Gastroesophageal sphincter (tissue), 4 donors: ENCODE measurements at regions not wholly inside any gene's neighbourhood (a gene's known extent, or its start where the extent isn't known, plus 50 kb on each side); places are given as distances from the start of the nearest gene placed in this dataset.

Source experiments
- ATAC-seq: fragments of 150-250 bp; one replicate; pipeline ENCODE4 v1.9.1; 2016; ENCODE audit warnings: mild to moderate bottlenecking, moderate library complexity
- H3K27ac ChIP-seq, 4 donors: fragments of 200-600 bp; sonication (generic) in 3 of 4; 1 replicate in 3 of 4; 2 replicates in 1 of 4; pipeline ENCODE4 v1.5.1; 2016 to 2019
- H3K27me3 ChIP-seq: fragments of 200-600 bp; sonication (generic); one replicate; pipeline ENCODE4 v1.5.1; 2019
- H3K36me3 ChIP-seq, 2 donors: fragments of 200-600 bp; sonication (generic); one replicate each; pipeline ENCODE4 v1.5.1; 2019; ENCODE audit warnings: control low read depth in 1 of 2
- H3K4me1 ChIP-seq, 3 donors: fragments of 200-600 bp; sonication (generic); 1 replicate in 2 of 3; 2 replicates in 1 of 3; pipeline ENCODE4 v1.5.1; 2016 to 2019; ENCODE audit warnings: control low read depth in 2 of 3
- H3K4me3 ChIP-seq, 2 donors: fragments of 200-600 bp; sonication (generic); one replicate each; pipeline ENCODE4 v1.5.1; 2019; ENCODE audit warnings: mild to moderate bottlenecking in 1 of 2, moderate library complexity in 1 of 2
- H3K9me3 ChIP-seq, 3 donors: fragments of 200-600 bp; sonication (generic); one replicate each; pipeline ENCODE4 v1.5.1; 2017 to 2019; ENCODE audit warnings: control low read depth in 2 of 3
- CTCF ChIP-seq, 4 experiments: fragments of 200-600 bp in 2 of 4; fragments of 450-650 bp in 2 of 4; sonication (generic) in 1 of 4; IDR thresholded peaks; one replicate each; pipeline ENCODE4 v1.5.1; 2017 to 2019; ENCODE audit warnings: antibody characterized with exemption in 4 of 4, mild to moderate bottlenecking in 2 of 4, moderate library complexity in 2 of 4
- EP300 ChIP-seq: sonication (generic); formaldehyde crosslinking; IDR thresholded peaks from one replicate; pipeline ENCODE4 v1.6.1; 2017; ENCODE audit warnings: antibody characterized with exemption, mild to moderate bottlenecking
- POLR2A ChIP-seq, 2 donors: fragments of 450-650 bp; IDR thresholded peaks; one replicate each; pipeline ENCODE4 v1.6.1; 2017; ENCODE audit warnings: antibody characterized with exemption in 2 of 2, mild to moderate bottlenecking in 2 of 2, moderate library complexity in 1 of 2
- POLR2AphosphoS5 ChIP-seq: sonication (generic); formaldehyde crosslinking; IDR thresholded peaks from one replicate; pipeline ENCODE4 v1.6.1; 2017; ENCODE audit warnings: antibody characterized with exemption
- WGBS, 2 donors: methylation state at CpG; one replicate each; pipeline ENCODE4 v1.1.5; 2018; ENCODE audit warnings: low coverage in 1 of 2; 5-methylcytosine and 5-hydroxymethylcytosine counted together

- Histone ChIP-seq H3K27ac (no peak overlapping the region), H3K9me3 (no peaks in the 10 kb centered on the region), H3K36me3 (no peaks in the 10 kb centered on the region), H3K4me1 (no peaks in the 10 kb centered on the region), H3K27me3 (no peaks in the 10 kb centered on the region), H3K4me3 (no peak overlapping the region)
- ATAC-seq = no peak
- TF ChIP-seq POLR2AphosphoS5 = no peak
- no peak for TF ChIP-seq EP300
- no peak for TF ChIP-seq POLR2A (IDR thresholded peaks at IDR 0.05)
- TF ChIP-seq CTCF (IDR thresholded peaks at IDR 0.05) = no peak
Observed at GRCh38 chr18:60746919-60747318, 374.3 kb upstream of the MC4R start.

GRCh38 chr18:60753753-60754152 is 381.2 kb upstream of the MC4R start:
- no peak for ATAC-seq
- H3K4me3 ChIP-seq = no peak overlapping the region
- no peak overlapping the region for H3K27ac ChIP-seq
- no peaks in the 10 kb centered on the region for H3K36me3 ChIP-seq
- TF ChIP-seq EP300 (no peak), POLR2AphosphoS5 (no peak), CTCF (IDR thresholded peaks at IDR 0.05) (no peak), POLR2A (IDR thresholded peaks at IDR 0.05) (no peak)
- WGBS, 2 donors = 26 to 51% methylated on average over 3 of the region's 3 CpGs
- H3K4me1 ChIP-seq = no peaks in the 10 kb centered on the region
- H3K27me3 ChIP-seq = no peaks in the 10 kb centered on the region
- H3K9me3 ChIP-seq = no peaks in the 10 kb centered on the region

DNA sequence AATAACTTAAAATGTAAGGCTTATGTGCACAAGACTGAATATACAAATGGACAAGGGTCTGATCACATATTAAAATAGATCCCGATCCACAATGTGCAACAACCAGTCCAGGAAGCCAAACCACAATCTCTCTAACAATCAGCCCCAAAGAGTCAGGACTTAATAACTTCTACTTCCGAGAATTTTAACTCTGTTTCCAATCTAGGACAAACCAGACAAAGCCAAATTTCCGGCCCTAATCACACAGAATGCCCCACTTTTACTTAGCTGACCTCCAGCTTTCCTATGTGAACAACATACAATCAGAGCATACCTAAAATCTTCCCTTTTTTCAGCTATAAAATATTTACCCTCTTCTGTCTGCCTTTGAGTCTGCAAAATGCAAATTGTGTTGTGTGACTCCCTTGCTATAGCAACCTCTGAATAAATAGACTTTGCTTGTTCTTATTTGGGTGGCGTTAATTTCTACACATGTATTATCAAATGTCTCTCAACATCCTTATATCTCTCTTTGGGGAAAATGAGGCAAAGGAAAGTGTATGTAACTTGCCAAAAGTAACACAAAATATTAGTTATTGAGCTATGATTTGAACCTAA is 381.9 kb upstream of the MC4R start:
- ATAC-seq = no peak
- no peak overlapping the region for H3K27ac ChIP-seq
- no peaks in the 10 kb centered on the region for H3K4me1 ChIP-seq
- 56 to 78% methylated on average over 4 of the region's 4 CpGs for WGBS, 2 donors
- no peaks in the 10 kb centered on the region for H3K9me3 ChIP-seq
- no peak overlapping the region for H3K4me3 ChIP-seq
- H3K27me3 ChIP-seq = no peaks in the 10 kb centered on the region
- H3K36me3 ChIP-seq = no peaks in the 10 kb centered on the region
- no peak for TF ChIP-seq CTCF (IDR thresholded peaks at IDR 0.05)
- TF ChIP-seq POLR2AphosphoS5 = no peak
- no peak for TF ChIP-seq EP300
- TF ChIP-seq POLR2A (IDR thresholded peaks at IDR 0.05) = no peak

DNA sequence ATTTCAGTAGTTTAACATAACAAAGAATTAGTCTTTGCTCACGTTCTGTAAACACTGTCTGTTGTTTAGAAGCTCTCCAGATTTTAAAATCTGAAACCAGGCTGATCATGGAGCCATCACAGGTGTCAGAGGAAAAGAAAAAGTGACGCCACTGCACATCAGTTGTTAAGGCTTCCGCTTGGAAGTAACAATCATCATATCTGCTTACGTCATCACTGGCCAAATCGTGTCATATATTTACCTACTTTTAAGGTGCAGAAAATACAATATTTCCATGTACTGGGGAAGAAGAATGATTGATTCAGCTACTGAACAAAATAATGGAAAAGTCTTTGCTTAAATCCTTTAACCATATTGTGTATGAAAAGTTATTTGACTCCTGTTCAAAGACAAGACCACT is 382.6 kb upstream of the MC4R start:
- Histone ChIP-seq H3K9me3 (no peaks in the 10 kb centered on the region), H3K36me3 (no peaks in the 10 kb centered on the region), H3K27ac (no peak overlapping the region), H3K4me1 (no peaks in the 10 kb centered on the region), H3K4me3 (no peak overlapping the region), H3K27me3 (no peaks in the 10 kb centered on the region)
- 47 to 57% methylated on average over 5 of the region's 5 CpGs for WGBS, 2 donors
- TF ChIP-seq POLR2A (IDR thresholded peaks at IDR 0.05) (no peak), EP300 (no peak), POLR2AphosphoS5 (no peak), CTCF (IDR thresholded peaks at IDR 0.05) (no peak)
- ATAC-seq = no peak

DNA sequence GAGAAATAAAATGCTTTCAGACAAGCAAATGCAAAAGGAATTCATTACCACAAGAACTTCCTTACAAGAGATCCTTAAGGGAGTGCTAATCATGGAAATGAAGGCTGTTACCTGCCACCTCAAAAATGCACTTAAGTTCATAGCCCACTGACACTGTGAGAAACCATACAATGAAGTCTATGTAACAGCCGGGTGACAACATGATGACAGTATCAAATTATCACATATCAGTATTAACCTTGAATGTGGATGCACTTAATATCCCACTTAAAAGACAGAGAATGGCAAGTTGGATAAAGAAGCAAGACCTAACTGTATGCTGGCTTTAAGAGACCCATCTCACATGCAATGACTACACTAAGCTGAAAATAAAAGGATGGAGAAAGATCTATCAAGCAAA is 403.4 kb upstream of the MC4R start:
- 88 to 94% methylated on average over 1 of the region's 1 CpG for WGBS, 2 donors
- no peak for ATAC-seq
- Histone ChIP-seq H3K9me3 (peaks cover 0 to 16% (median 0%) of the 10 kb centered on the region in 3 donors), H3K4me3 (no peak overlapping the region), H3K36me3 (no peaks in the 10 kb centered on the region), H3K27ac (no peak overlapping the region), H3K27me3 (no peaks in the 10 kb centered on the region), H3K4me1 (no peaks in the 10 kb centered on the region)
- TF ChIP-seq POLR2AphosphoS5 (no peak), CTCF (IDR thresholded peaks at IDR 0.05) (no peak), EP300 (no peak), POLR2A (IDR thresholded peaks at IDR 0.05) (no peak)
